HEK293 (cell line): ENCODE measurements at regions not wholly inside any gene's neighbourhood (a gene's known extent, or its start where the extent isn't known, plus 50 kb on each side); places are given as distances from the start of the nearest gene placed in this dataset.

Experiments used
- ATF2 ChIP-seq: fragments of 450-650 bp; formaldehyde crosslinking; IDR thresholded peaks from 2 replicates; pipeline ENCODE4 v1.5.1; 2016; ENCODE audit warnings: missing biosample characterization, missing genetic modification characterization, low read depth
- CTCF ChIP-seq: fragments of 450-650 bp; formaldehyde crosslinking; IDR thresholded peaks from 2 replicates; pipeline ENCODE4 v1.5.1; 2016; ENCODE audit warnings: missing biosample characterization, missing genetic modification characterization
- KLF9 ChIP-seq: fragments of 450-650 bp; formaldehyde crosslinking; IDR thresholded peaks from 2 replicates; pipeline ENCODE4 v1.5.1; 2016; ENCODE audit warnings: missing biosample characterization, missing genetic modification characterization, low read depth
- REST ChIP-seq: fragments of 450-650 bp; formaldehyde crosslinking; IDR thresholded peaks from 2 replicates; pipeline ENCODE4 v1.5.1; 2016; ENCODE audit warnings: missing biosample characterization, missing genetic modification characterization
- SP2 ChIP-seq: fragments of 450-650 bp; formaldehyde crosslinking; IDR thresholded peaks from 2 replicates; pipeline ENCODE4 v1.5.1; 2016; ENCODE audit warnings: missing biosample characterization, missing genetic modification characterization
- SP7 ChIP-seq: fragments of 450-650 bp; formaldehyde crosslinking; IDR thresholded peaks from 2 replicates; pipeline ENCODE4 v1.5.1; 2016; ENCODE audit warnings: missing biosample characterization, missing genetic modification characterization
- TRIM28 ChIP-seq: IDR thresholded peaks from 2 replicates; pipeline ENCODE4 v1.6.1; 2011; ENCODE audit warnings: low read length, control low read depth, borderline replicate concordance
- ZBTB20 ChIP-seq: fragments of 450-650 bp; formaldehyde crosslinking; IDR thresholded peaks from 2 replicates; pipeline ENCODE4 v1.5.1; 2016; ENCODE audit warnings: missing biosample characterization, missing genetic modification characterization
- ZNF274 ChIP-seq, 2 experiments: fragments of 200-500 bp in 1 of 2; fragments of 450-650 bp in 1 of 2; sonication (Bioruptor generic) in 1 of 2; formaldehyde crosslinking in 1 of 2; IDR thresholded peaks; 2 replicates each; pipeline versions ENCODE4 v1.5.1 to v1.6.1; 2014 to 2016; ENCODE audit warnings: borderline replicate concordance in 1 of 2, inconsistent platforms in 1 of 2, low read length in 1 of 2, missing biosample characterization in 1 of 2, missing genetic modification characterization in 1 of 2

- no peak for TF ChIP-seq REST (tag by site-specific recombination)
- no peak for TF ChIP-seq CTCF (tag by site-specific recombination)
- no peak for TF ChIP-seq SP7 (tag by site-specific recombination)
- no peak for TF ChIP-seq ZBTB20
- no peak for TF ChIP-seq ZNF274 (IDR thresholded peaks at IDR 0.05; ENCODE audit: low read length)
- no peak for TF ChIP-seq ZNF274 (tag by site-specific recombination; IDR thresholded peaks at IDR 0.05; ENCODE audit: borderline replicate concordance)
- no peak for TF ChIP-seq ATF2
- TF ChIP-seq KLF9 = no peak
- TF ChIP-seq SP2 (tag by site-specific recombination) = no peak
- no peak for TF ChIP-seq TRIM28
These were observed 396.4 kb downstream of the EDEM1 start for GRCh38 chr3:5583920-5584319.
